H7 (cell line): ENCODE measurements at regions not wholly inside any gene's neighbourhood (a gene's known extent, or its start where the extent isn't known, plus 50 kb on each side); places are given as distances from the start of the nearest gene placed in this dataset.
A peak's percentile ranks its signal among the peaks of the same experiment; 100 is the strongest.

Experiments
- DNase-seq: peaks from one replicate; pipeline ENCODE4 v3.0.0; 2012
- H3K27me3 ChIP-seq: 2 replicates; pipeline ENCODE4 v1.6.0; 2011; ENCODE audit warnings: mild to moderate bottlenecking, low read length; ENCODE audit not compliant: control insufficient read depth, insufficient read depth
- H3K36me3 ChIP-seq: replicated peaks from 2 replicates; pipeline ENCODE4 v1.5.1; 2011; ENCODE audit warnings: low read length; ENCODE audit not compliant: control insufficient read depth, insufficient read depth
- H3K4me3 ChIP-seq: 2 replicates; pipeline ENCODE4 v1.5.1; 2011; ENCODE audit warnings: low read depth, mild to moderate bottlenecking, control low read depth, low read length, moderate library complexity; ENCODE audit not compliant: insufficient read depth

- DNase-seq = no peak
- H3K27me3 ChIP-seq = no peaks in the 10 kb centered on the region; the same call in 1 of the 2 replicates
Observed at GRCh38 chr9:107103621-107104020, 179.5 kb upstream of the RAD23B start.

GRCh38 chr9:107105784-107106183 is 177.3 kb upstream of the RAD23B start:
- no peaks in the 10 kb centered on the region for H3K36me3 ChIP-seq
- DNase-seq = no peak
- H3K27me3 ChIP-seq = no peaks in the 10 kb centered on the region; the same call in 1 of the 2 replicates
- H3K4me3 ChIP-seq = no peak overlapping the region

More at GRCh38 chr9:107103621-107104020, 179.5 kb upstream of the RAD23B start:
- Histone ChIP-seq H3K4me3 (no peak overlapping the region), H3K36me3 (no peaks in the 10 kb centered on the region)

GRCh38 chr9:107106416-107106815 is 176.7 kb upstream of the RAD23B start:
- no peaks in the 10 kb centered on the region; the same call in 1 of the 2 replicates for H3K27me3 ChIP-seq
- no peak for DNase-seq

GRCh38 chr9:107108342-107109130 is 174.5 kb upstream of the RAD23B start:
- no peak for DNase-seq
- H3K36me3 ChIP-seq = no peaks in the 10 kb centered on the region
- H3K4me3 ChIP-seq = no peak overlapping the region
- no peaks in the 10 kb centered on the region; the same call in 1 of the 2 replicates for H3K27me3 ChIP-seq

More at GRCh38 chr9:107106416-107106815, 176.7 kb upstream of the RAD23B start:
- H3K4me3 ChIP-seq = no peak overlapping the region
- H3K36me3 ChIP-seq = no peaks in the 10 kb centered on the region

- no peak overlapping the region for H3K4me3 ChIP-seq
- no peaks in the 10 kb centered on the region for H3K36me3 ChIP-seq
- no peak for DNase-seq
- H3K27me3 ChIP-seq = no peaks in the 10 kb centered on the region; the same call in 1 of the 2 replicates
Observed at GRCh38 chr9:107109324-107109723, 173.8 kb upstream of the RAD23B start.

- H3K4me3 ChIP-seq = no peak overlapping the region
- H3K36me3 ChIP-seq = no peaks in the 10 kb centered on the region
- no peaks in the 10 kb centered on the region; the same call in 1 of the 2 replicates for H3K27me3 ChIP-seq
- no peak for DNase-seq
Observed at GRCh38 chr9:107110153-107110552, 172.9 kb upstream of the RAD23B start.

- no peaks in the 10 kb centered on the region for H3K36me3 ChIP-seq
- no peaks in the 10 kb centered on the region for H3K27me3 ChIP-seq
- DNase-seq = no peak
- H3K4me3 ChIP-seq = no peak overlapping the region
Observed at GRCh38 chr9:107112707-107113243, 170.3 kb upstream of the RAD23B start.

GRCh38 chr9:107118863-107119624 is 164.0 kb upstream of the RAD23B start:
- DNase-seq = no peak
- Histone ChIP-seq H3K36me3 (no peaks in the 10 kb centered on the region), H3K27me3 (no peaks in the 10 kb centered on the region), H3K4me3 (no peak overlapping the region)

- no peak for DNase-seq
- Histone ChIP-seq H3K36me3 (no peaks in the 10 kb centered on the region), H3K4me3 (no peak overlapping the region), H3K27me3 (no peaks in the 10 kb centered on the region)
Observed at GRCh38 chr9:107119735-107120134, 163.3 kb upstream of the RAD23B start.

- Histone ChIP-seq H3K4me3 (no peak overlapping the region), H3K27me3 (no peaks in the 10 kb centered on the region), H3K36me3 (no peaks in the 10 kb centered on the region)
- no peak for DNase-seq
Observed at GRCh38 chr9:107123389-107123788, 159.7 kb upstream of the RAD23B start.

GRCh38 chr9:107127608-107128007 is 155.5 kb upstream of the RAD23B start:
- Histone ChIP-seq H3K36me3 (no peaks in the 10 kb centered on the region), H3K4me3 (no peak overlapping the region), H3K27me3 (no peaks in the 10 kb centered on the region)
- no peak for DNase-seq

GRCh38 chr9:107131108-107131799 is 151.8 kb upstream of the RAD23B start:
- Histone ChIP-seq H3K36me3 (no peaks in the 10 kb centered on the region), H3K4me3 (no peak overlapping the region)
- peak; percentile 37 for DNase-seq

GRCh38 chr9:107136296-107136695 is 146.8 kb upstream of the RAD23B start:
- Histone ChIP-seq H3K27me3 (no peaks in the 10 kb centered on the region), H3K4me3 (no peak overlapping the region), H3K36me3 (no peaks in the 10 kb centered on the region)
- no peak for DNase-seq

More at GRCh38 chr9:107131108-107131799, 151.8 kb upstream of the RAD23B start:
- no peaks in the 10 kb centered on the region for H3K27me3 ChIP-seq

- Histone ChIP-seq H3K36me3 (no peaks in the 10 kb centered on the region), H3K27me3 (no peaks in the 10 kb centered on the region), H3K4me3 (no peak overlapping the region)
- peak; percentile 52 for DNase-seq
Observed at GRCh38 chr9:107137495-107138202, 145.4 kb upstream of the RAD23B start.
